ENCODE measurements at regions not wholly inside any gene's neighbourhood (a gene's known extent, or its start where the extent isn't known, plus 50 kb on each side); places are given as distances from the start of the nearest gene placed in this dataset.
A peak's percentile ranks its signal among the peaks of the same experiment; 100 is the strongest.

DNA sequence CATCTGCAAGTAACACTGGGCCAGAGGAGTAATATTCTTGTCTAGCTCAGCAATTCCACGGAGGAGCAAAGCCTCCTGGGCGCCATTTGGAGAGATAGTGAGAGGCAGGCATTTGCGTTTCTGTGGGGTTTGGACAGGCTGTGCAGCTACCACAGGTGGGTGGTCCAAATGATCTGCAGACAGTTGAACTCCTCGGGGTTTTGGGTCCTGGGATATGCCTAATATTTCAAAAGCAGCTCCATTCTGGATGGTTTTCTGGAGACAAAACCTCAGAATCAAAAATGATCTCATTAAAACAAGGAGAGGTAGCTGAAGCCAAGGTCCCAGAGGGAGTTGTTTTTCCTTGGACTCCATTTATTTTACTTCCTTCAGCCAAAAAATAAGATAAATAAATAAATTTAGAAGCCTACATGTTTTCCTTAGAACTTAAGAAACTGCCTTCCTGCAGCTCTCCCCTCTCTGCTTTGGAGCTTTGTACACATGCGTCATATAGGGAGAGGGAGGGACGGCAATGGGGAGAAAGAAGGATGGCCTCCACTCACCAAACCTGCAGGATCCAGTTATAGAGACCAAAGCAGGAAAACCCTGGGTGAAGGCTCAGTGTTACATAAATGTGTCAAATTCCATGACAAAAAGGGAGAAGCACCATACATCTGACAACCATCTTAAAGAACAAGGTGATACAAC is 227.3 kb upstream of the DAAM1 start:
- WGBS = 56% methylated on average over 6 of the region's 6 CpGs
- peak in 1 of 3 donors; percentile 63 for DNase-seq
- H3K4me3 ChIP-seq (ENCODE audit: low read length) = no peak overlapping the region
- no peaks in the 10 kb centered on the region for H3K4me1 ChIP-seq (ENCODE audit: control insufficient read depth, insufficient read depth, low read length)
- no peak overlapping the region for H3K27ac ChIP-seq (ENCODE audit: low read length)
- intact Hi-C loops (cut with DNase I) = no loop called here
- H3K27me3 ChIP-seq (ENCODE audit: control insufficient read depth, insufficient read depth) = no peaks in the 10 kb centered on the region
- no peaks in the 10 kb centered on the region for H3K9me3 ChIP-seq (ENCODE audit: control insufficient read depth, low read length)
- ATAC-seq = peak in 1 of 2 donors; percentile 54

DNA sequence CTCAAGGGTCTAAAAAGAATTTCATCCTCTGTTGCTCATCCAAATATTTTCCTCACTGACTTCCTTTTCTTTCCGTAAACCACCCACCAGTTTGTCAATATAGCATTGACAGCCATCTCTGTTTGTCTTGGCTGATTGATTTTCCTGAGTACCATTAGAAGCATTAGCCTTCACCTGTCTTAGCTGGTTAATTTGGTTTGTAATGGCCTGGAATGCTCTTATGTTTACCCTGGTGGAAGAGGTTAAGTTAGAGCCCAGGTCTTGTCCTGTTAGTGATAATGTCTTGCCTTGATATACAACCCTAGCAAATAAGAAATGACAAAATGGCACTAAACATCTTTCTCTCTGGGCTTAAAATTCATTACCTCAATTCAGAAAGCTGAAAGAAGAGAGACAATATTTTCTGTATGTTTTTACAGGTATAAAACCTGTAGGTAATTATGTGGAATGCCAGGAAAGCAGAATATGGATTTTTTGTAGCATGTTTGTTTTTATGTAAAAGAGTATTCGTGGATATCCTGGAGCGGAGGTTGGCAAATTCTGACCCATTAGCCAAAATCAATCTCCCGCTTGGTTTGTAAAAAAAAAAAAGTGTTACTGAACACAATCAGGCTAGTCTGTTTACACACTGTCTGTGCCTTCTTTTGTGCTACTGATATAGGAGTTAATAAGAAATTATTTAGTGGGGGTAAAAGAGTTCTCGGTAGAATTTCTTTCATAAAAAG is 224.4 kb upstream of the DAAM1 start:
- 91% methylated on average over 5 of the region's 5 CpGs for WGBS
- intact Hi-C loops (cut with DNase I) = no loop called here

DNA sequence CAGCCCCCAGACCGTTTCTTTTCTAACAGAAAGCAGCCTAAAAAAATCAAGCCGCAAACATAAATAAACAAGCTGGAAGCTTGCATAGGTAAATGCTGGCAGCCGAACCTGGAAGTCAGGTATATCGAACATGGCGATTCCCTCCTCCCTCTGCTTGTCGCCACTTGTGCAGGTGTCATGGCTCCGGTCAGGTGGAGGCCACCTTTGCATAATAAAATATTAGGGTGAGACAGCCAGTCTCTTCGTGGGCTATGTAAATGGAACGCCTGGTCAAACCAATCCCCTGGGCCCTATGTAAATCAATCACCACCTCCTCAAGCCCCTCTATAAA is 223.9 kb upstream of the DAAM1 start:
- Histone ChIP-seq H3K27me3 (ENCODE audit: control insufficient read depth, insufficient read depth) (no peaks in the 10 kb centered on the region), H3K27ac (ENCODE audit: low read length) (no peak overlapping the region), H3K4me3 (ENCODE audit: low read length) (no peak overlapping the region), H3K9me3 (ENCODE audit: control insufficient read depth, low read length) (no peaks in the 10 kb centered on the region), H3K4me1 (ENCODE audit: control insufficient read depth, insufficient read depth, low read length) (peaks cover 2% of the 10 kb centered on the region)
- 95% methylated on average over 9 of the region's 9 CpGs for WGBS
- ATAC-seq (no peak), DNase-seq (no peak)
- intact Hi-C loops (cut with DNase I) = no loop called here

More for the DNA sequence above, 224.4 kb upstream of the DAAM1 start:
- H3K27me3 ChIP-seq (ENCODE audit: control insufficient read depth, insufficient read depth) = no peaks in the 10 kb centered on the region
- H3K4me1 ChIP-seq (ENCODE audit: control insufficient read depth, insufficient read depth, low read length) = peaks cover 2% of the 10 kb centered on the region
- H3K4me3 ChIP-seq (ENCODE audit: low read length) = no peak overlapping the region
- no peaks in the 10 kb centered on the region for H3K9me3 ChIP-seq (ENCODE audit: control insufficient read depth, low read length)
- DNase-seq (no peak), ATAC-seq (no peak)
- no peak overlapping the region for H3K27ac ChIP-seq (ENCODE audit: low read length)

DNA sequence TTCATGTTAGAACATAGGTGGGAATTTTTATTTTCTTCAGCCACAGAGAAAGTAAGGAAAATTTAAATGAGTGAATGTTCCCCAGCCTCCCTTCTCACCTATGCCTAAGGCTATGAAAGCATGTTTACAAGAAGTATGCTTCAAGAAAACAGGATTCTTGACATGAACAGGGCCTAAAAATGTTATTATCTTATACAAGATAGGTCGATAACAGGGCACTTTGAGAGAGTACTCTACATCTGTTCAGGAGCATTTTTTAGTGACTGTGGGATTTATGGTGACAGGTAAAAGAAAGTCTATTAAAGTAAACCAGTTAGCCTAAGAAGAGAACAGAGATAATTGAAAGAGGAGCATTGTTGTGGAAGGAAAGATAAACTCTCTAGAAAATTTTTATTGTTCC is 222.9 kb upstream of the DAAM1 start:
- Histone ChIP-seq H3K4me3 (ENCODE audit: low read length) (no peak overlapping the region), H3K27ac (ENCODE audit: low read length) (no peak overlapping the region), H3K4me1 (ENCODE audit: control insufficient read depth, insufficient read depth, low read length) (peaks cover 5% of the 10 kb centered on the region), H3K27me3 (ENCODE audit: control insufficient read depth, insufficient read depth) (no peaks in the 10 kb centered on the region), H3K9me3 (ENCODE audit: control insufficient read depth, low read length) (no peaks in the 10 kb centered on the region)
- intact Hi-C loops (cut with DNase I) = no loop called here
- no peak for ATAC-seq
- 72% methylated on average over 1 of the region's 1 CpG for WGBS
- DNase-seq = no peak

DNA sequence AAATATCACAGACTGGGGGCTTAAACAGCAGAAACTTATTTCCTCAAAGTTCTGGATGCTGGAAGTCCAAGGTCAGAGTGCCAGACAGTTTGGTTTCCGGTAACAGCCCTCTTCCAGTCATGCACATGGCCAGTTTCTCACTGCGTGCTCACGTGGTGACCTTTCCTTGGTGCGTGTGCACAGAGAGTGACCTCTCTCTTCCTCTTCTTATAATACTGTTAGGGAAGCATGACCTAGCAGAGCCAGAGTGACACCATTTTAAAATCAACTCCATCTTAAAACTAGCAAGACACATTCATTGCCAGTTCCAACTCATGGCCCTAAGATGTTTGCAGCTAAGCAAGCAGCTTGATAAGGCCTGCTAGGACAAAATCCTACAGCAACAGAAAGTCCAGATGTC is 221.5 kb upstream of the DAAM1 start:
- Histone ChIP-seq H3K4me3 (ENCODE audit: low read length) (no peak overlapping the region), H3K4me1 (ENCODE audit: control insufficient read depth, insufficient read depth, low read length) (peaks cover 5% of the 10 kb centered on the region), H3K27ac (ENCODE audit: low read length) (no peak overlapping the region), H3K9me3 (ENCODE audit: control insufficient read depth, low read length) (no peaks in the 10 kb centered on the region), H3K27me3 (ENCODE audit: control insufficient read depth, insufficient read depth) (no peaks in the 10 kb centered on the region)
- ATAC-seq (no peak), DNase-seq (no peak)
- intact Hi-C loops (cut with DNase I) = no loop called here
- WGBS = 83% methylated on average over 4 of the region's 4 CpGs

DNA sequence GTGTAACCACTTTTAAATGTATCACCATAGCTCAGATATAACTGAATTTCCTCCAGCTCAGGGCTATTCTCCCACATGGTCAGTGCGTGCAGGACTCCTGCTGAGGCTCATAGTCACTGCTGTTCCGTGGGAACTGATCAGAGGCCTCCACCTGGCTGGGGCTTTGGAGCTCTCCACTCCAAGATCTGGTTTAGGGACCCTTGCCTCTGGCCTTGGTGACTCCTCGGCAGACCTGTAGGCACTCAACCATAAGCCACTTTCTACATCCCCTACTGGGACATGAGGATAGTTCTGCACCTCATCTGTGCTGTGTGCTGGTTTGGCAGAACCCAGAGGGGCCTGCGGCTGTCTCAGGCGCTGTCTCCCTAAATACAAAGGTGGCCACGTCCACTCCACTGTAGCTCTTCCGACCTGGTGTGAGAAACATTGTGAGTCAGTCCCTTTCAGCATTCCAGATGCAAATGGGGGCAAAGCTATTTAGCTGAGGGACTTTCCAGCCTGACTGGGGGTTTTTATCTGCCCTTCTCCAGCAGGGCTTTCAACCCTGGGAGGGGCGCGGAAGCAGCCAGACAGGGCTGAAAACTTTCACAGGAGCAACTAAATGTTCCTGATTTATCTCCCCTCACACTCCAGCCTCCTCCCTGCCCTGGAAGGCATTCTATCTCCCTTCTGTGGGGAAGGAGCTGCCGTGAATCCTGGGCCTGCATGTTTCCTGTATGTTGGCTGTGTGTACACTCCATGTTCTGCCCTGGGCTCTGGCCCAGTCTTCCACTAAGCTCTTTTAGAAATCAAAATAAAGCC is 218.3 kb upstream of the DAAM1 start:
- Histone ChIP-seq H3K27me3 (ENCODE audit: control insufficient read depth, insufficient read depth) (no peaks in the 10 kb centered on the region), H3K9me3 (ENCODE audit: control insufficient read depth, low read length) (no peaks in the 10 kb centered on the region), H3K4me1 (ENCODE audit: control insufficient read depth, insufficient read depth, low read length) (peaks cover 5% of the 10 kb centered on the region), H3K27ac (ENCODE audit: low read length) (peak overlapping the region; percentile 6), H3K4me3 (ENCODE audit: low read length) (no peak overlapping the region)
- ATAC-seq (peak; percentile 26 to 80), DNase-seq (peak in 2 of 3 donors; percentile 45 to 52)
- 54% methylated on average over 10 of the region's 10 CpGs for WGBS
- intact Hi-C loops (cut with DNase I) = no loop called here

DNA sequence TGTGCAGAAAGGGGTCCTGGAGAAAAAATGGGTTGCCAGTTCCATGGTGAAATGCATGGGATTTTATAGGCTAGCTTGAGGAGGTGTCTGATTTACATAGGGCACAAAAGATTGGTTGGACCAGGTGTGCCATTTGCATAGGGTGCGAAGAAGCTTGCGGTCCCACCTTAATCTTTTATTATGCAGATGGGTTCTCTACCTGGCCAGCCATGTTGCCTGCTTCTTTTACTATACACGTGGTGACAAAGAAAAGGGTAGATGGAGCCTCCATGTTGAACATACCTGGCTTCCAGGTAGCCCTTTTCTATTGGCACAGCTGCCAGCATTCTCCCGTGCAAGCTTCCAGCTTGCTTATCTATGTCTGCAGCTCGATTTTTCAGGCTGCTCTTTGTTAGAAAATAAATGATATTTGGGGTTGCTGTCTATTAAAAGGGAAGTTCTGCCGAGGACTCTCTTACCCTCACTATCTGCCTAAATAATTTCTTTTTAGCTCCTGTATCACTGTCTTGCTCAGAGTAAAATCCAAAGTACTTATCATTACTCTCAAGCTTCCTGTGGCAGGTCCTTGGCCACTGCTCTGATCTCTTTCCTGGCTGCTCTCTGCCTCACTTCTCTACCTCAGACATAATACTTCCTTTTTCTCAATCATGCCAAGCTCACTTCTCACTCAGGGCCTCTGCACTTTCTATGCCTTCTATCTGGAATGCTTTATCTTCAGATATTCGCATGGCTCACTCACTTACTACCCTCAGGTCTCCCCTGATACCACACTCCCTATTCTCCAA is 216.0 kb upstream of the DAAM1 start:
- no peaks in the 10 kb centered on the region for H3K9me3 ChIP-seq (ENCODE audit: control insufficient read depth, low read length)
- ATAC-seq (no peak), DNase-seq (no peak)
- intact Hi-C loops (cut with DNase I) = no loop called here
- H3K27me3 ChIP-seq (ENCODE audit: control insufficient read depth, insufficient read depth) = no peaks in the 10 kb centered on the region
- peaks cover 3% of the 10 kb centered on the region for H3K4me1 ChIP-seq (ENCODE audit: control insufficient read depth, insufficient read depth, low read length)
- 44% methylated on average over 7 of the region's 7 CpGs for WGBS
- no peak overlapping the region for H3K27ac ChIP-seq (ENCODE audit: low read length)
- H3K4me3 ChIP-seq (ENCODE audit: low read length) = no peak overlapping the region

DNA sequence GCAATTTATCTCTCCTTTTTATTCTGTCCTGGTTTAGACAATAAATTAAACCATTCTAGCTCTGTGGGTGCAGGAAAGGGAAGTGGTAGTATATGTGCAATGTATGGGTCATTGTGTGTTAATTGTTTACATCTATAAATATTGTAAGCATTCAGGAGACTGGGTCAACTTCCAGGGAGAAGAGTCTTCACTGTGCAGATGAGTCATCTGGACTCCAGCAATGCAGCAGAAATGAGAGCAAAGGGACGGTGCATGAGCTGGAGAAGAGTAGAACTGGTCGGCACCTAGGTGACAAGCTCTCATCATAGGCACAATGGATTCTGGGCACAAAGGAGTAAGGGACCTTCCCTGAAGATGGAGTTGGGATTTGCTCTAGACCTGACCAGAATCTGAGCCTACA is 211.1 kb upstream of the DAAM1 start:
- intact Hi-C loops (cut with DNase I) = no loop called here
- H3K9me3 ChIP-seq (ENCODE audit: control insufficient read depth, low read length) = no peaks in the 10 kb centered on the region
- ATAC-seq (no peak), DNase-seq (no peak)
- 89% methylated on average over 2 of the region's 2 CpGs for WGBS
- H3K27ac ChIP-seq (ENCODE audit: low read length) = no peak overlapping the region
- no peaks in the 10 kb centered on the region for H3K27me3 ChIP-seq (ENCODE audit: control insufficient read depth, insufficient read depth)
- no peak overlapping the region for H3K4me3 ChIP-seq (ENCODE audit: low read length)
- peaks cover 7% of the 10 kb centered on the region for H3K4me1 ChIP-seq (ENCODE audit: control insufficient read depth, insufficient read depth, low read length)

DNA sequence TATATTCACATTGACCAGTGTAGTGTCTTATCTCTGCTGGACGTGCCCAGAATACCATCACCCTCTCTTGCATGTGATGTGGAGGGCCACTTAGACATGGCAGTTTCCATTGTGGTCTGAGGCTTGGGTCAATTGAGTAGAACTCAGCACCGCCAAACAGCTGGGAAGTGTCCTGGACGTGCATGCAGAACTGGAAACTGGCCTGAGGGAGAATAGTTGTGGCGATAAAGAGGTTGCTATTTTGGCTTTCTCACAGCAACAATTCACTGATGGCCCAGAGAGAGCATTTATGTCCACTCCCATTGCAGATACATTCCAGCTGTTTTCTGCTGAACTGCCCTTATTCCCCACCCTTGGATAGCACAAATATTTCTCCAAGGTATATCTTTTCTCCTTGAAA is 210.1 kb upstream of the DAAM1 start:
- no peaks in the 10 kb centered on the region for H3K9me3 ChIP-seq (ENCODE audit: control insufficient read depth, low read length)
- 28% methylated on average over 4 of the region's 4 CpGs for WGBS
- no peaks in the 10 kb centered on the region for H3K27me3 ChIP-seq (ENCODE audit: control insufficient read depth, insufficient read depth)
- H3K27ac ChIP-seq (ENCODE audit: low read length) = peak overlapping the region; percentile 30
- DNase-seq (peak; percentile 68 to 88 (median 80)), ATAC-seq (peak; percentile 91 to 96)
- no peak overlapping the region for H3K4me3 ChIP-seq (ENCODE audit: low read length)
- intact Hi-C loops (cut with DNase I) = no loop called here
- H3K4me1 ChIP-seq (ENCODE audit: control insufficient read depth, insufficient read depth, low read length) = peaks cover 7% of the 10 kb centered on the region

DNA sequence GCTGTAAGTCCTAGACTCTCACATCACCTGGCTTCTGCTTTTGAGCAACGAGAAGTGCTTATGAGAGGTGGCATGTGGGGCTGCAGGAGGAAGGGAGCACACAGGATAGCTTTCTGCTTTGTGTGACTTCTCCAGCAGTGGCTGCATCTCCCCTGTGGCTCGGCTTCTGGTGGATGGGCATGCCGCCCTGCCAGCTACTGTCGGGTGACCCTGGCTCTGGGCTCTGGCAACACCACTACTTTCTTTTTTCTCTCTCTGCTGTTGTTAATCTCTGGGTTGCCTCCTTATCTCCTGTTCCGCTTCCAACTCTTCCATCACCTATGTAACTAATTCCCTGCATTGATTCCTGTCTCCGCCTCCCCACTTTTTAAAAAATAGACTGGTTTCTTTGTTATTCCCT is 209.1 kb upstream of the DAAM1 start:
- intact Hi-C loops (cut with DNase I) = no loop called here
- ATAC-seq = peak; percentile 23 to 68
- peaks cover 7% of the 10 kb centered on the region for H3K4me1 ChIP-seq (ENCODE audit: control insufficient read depth, insufficient read depth, low read length)
- WGBS = 48% methylated on average over 6 of the region's 6 CpGs
- peak in 2 of 3 donors; percentile 71 to 72 for DNase-seq
- peak overlapping the region; percentile 2 for H3K27ac ChIP-seq (ENCODE audit: low read length)
- no peak overlapping the region for H3K4me3 ChIP-seq (ENCODE audit: low read length)
- H3K27me3 ChIP-seq (ENCODE audit: control insufficient read depth, insufficient read depth) = no peaks in the 10 kb centered on the region
- H3K9me3 ChIP-seq (ENCODE audit: control insufficient read depth, low read length) = no peaks in the 10 kb centered on the region
